ENCODE measurements at regions not wholly inside any gene's neighbourhood (a gene's known extent, or its start where the extent isn't known, plus 50 kb on each side); places are given as distances from the start of the nearest gene placed in this dataset.
"Not testable (repeated sequence)": the region's sequence is repeated elsewhere in the genome, so short reads cannot be mapped to it uniquely, and the experiment has no call there.

DNA sequence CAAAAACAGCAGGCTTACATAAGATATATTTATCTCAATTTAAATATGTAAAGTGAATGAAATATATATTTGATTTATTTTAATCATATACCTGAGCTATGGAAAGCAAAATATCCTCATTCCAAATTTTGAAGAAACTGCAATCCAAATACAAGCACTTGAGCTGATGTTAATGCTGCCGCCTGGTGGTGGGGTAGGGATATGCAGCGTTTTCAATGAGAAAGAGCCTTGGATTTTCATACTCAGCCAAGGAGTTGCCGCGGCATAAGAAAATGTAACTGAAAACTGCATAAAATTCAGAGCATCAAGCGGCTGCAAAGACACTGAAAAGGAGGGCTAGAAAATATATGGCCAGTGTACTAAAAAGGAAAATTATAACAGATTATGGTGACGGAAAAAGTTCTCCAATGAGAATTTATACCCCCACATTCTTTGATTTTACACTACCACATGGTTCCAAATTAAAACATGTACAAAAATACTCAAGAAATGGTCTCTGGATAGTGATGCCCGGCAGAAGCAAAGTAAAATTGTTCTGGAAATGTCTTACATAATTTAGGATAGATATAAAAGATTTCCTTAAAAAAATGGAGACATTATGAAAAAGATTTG is 660.3 kb upstream of the PITX2 start:
- DNase-seq: peak; percentile 67

DNA sequence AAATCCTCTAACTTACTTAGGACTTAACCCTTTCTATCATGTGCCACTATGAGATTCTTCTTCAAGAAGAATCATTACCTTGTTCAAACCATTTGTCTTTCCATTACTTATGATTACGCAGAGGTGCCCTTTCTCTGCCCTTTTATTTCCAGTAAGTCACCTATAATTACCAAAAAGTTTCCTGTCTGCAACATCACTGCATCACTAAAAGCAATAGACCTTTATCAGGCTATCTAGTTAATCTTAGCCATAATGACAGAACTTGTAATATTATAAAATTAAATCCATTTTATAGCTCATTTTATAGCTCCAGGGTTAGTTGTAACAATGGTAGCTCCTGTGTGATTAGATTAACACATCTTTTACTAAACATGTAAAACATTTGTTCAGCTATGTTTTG is 673.6 kb upstream of the PITX2 start:
- DNase-seq: no peak

DNA sequence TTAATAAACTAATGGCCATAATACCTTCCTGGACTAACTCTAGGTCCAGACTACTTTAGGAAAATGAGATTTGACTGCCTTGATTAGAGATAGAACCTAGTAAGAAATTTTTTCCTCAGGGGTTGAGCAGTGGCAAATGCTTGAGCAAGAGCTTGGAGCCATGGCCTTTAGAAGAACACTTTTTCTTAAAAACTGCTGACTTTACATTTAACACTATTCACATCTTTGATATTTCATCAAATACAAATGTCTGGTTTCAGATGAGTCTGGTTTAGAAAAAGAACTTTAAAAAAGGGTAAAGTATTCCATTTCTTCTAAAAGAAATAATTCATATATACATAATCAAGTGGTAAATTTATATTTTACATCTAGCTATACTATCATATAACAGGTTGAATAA is 680.9 kb upstream of the PITX2 start:
- DNase-seq: no peak

DNA sequence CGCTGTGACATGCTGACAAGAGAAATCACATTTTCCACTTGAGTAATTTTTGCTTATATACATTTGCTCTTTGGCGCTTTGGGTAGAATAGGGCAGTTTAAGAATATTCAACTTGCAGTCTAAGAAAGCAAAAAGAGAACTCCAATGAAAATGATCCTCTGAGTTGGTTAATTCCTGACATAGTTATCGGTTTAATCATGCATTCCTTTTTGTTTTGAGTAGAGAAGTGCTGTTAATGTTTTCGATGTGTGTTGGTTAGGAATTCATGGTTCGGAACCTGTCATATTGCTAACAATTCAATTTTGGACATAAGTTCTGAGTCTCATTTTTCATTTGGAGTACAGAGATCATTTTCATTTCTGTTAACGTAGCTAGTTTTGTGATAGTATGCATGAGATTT is 700.6 kb upstream of the PITX2 start:
- DNase-seq: peak; percentile 88

DNA sequence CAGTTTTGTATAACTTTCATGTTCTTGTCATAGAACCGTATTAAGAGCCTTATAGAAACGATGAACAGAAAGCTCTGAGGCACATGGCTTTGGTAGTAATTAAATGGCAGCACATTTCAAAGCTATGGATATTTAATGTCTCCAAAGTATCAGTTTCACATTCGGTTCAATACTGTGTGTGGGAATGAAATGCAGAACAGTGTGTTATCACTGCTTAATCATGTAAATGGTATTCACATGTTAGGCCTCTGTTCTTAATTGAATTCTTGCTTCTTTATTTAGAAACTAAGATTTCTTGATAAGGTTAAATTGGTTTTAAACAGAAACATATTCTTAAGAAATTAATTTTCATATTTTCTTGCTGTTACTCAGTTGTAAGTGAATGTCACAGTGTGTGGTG is 701.0 kb upstream of the PITX2 start:
- peak; percentile 53 for DNase-seq

DNA sequence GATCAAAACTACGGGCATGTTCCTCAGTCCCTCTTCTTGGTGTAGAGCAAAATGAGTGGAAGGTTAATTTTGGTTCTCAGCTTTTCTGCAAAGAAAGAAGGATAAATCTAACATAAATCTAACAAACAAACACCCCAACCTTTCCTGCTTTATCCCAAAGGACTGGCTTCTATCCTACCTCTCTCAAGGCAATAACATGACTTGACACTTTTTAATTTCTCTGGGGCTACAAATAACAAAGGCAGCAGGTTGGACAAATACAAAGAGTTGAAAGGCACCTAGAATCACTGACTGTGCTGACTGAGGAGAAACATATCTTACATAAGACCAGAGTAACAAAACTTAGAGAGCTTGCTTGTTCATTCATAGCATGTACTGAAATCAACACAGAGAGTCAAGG is 703.6 kb upstream of the PITX2 start:
- no peak for DNase-seq

DNA sequence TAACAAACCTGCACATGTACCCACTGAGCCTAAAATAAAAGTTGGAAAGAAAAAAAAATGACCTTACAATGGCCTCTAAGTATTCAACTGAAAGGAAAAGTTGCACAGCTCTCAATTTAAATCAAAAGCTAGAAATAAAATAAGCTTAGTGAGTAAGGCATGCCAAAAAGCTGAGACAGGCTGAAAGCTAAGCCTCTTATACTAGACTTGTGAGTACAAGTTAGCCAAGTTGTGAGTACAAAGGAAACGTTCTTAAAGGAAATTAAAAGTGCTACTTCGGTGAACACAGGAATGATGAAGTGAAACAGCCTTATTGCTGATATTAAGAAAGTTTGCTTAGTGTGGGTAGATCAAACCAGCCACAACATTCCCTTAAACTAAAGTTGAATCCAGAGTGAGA is 707.9 kb upstream of the PITX2 start:
- DNase-seq: peak; percentile 56

DNA sequence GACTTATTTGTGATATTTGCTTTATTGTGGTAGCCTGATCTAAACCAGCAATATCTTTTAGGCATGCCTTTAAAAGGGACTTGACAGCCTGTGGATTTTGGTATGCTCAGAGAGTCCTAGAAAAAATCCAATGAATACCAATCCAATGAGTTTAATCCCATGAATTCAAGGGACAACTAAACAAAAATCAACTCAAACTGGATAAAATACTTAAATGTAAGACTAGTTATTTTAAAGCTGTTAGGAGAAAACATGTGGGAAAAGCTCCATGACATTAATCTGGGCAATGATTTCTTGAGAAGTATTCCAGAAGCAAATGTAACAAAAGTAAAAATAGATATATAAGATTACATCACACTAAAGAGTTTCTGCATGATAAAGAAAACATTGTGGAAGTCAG is 711.5 kb upstream of the PITX2 start:
- DNase-seq: no peak

DNA sequence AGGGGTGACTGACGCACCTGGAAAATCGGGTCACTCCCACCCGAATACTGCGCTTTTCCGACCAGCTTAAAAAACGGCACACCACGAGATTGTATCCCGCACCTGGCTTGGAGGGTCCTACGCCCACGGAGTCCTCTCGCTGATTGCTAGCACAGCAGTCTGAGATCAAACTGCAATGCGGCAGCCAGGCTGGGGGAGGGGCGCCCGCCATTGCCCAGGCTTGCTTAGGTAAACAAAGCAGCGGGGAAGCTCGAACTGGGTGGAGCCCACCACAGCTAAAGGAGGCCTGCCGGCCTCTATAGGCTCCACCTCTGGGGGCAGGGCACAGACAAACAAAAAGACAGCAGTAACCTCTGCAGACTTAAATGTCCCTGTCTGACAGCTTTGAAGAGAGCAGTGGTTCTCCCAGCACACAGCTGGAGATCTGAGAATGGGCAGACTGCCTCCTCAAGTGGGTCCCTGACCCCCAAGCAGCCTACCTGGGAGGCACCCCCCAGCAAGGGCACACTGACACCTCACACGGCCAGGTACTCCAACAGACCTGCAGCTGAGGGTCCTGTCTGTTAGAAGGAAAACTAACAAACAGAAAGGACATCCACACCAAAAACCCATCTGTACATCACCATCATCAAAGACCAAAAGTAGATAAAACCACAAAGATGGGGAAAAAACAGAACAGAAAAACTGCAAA is 714.5 kb upstream of the PITX2 start:
- DNase-seq: not testable (repeated sequence)

DNA sequence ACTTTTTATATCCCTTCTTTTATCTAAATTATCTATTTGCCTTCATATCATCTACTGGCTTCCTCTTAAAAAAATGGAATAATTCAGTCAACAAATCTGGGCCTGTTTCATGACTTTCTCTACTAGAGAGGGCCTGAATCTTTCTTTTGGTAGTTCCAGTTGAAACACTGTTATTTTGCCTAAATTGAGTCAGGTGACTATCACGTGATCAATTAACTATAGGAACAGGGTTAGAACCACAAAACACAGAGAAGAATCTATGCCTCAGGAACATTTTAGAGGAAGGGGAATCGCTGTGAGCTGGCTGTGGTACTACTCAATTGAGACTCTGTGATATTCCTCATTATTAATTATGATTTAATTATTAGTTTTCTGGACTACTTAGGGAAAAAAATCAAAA is 736.7 kb upstream of the PITX2 start:
- DNase-seq: no peak

DNA sequence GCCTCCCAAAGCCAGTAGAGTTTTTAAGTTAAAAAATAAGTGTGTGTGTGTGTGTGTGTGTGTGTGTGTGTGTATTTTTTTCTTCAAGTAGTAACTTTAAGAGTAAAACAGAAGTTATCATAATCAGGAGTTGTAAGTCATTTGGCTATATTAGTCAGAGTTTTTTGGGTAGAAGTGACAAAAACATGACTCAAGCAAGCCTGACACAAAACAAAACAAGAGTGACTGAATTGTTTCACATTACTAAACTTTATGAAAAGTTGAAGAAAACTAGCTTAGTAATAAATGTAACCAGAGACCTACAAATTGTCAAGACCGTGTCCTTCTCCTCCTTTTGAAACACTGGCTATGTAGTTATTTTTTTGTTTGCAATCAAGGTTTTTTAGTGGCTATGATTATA is 738.0 kb upstream of the PITX2 start:
- no peak for DNase-seq

DNA sequence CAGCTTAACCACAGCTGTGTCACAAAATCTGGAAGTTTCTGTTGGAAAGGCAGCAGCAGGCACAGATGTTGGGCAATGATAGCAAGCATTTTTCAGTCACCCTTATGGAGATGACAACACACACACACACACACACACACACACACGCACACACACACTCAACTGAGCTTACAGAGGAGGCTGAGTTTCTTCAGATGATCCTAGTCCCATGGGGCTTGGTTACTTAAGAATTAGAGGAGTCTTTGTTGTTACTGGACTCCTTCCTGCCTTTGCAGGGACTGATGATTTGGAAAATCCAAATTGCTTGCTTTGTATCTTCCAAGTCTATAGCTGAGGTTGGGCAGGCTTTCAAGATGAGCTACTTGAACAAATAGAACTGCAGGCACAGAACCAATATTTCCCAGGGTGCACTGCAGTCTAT is 740.1 kb upstream of the PITX2 start:
- no peak for DNase-seq

DNA sequence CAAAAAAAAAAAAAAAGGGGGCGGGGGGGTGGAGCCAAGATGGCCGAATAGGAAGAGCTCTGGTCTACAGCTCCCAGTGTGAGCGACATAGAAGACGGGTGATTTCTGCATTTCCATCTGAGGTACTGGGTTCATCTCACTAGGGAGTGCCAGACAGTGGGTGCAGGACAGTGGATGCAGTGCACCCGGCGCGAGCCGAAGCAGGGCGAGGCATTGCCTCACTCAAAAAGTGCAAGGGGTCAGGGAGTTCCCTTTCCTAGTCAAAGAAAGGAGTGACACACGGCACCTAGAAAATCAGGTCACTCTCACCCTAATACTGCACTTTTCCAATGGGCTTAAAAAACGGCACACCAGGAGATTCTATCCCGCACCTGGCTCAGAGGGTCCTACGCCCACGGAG is 755.0 kb upstream of the PITX2 start:
- not testable (repeated sequence) for DNase-seq

DNA sequence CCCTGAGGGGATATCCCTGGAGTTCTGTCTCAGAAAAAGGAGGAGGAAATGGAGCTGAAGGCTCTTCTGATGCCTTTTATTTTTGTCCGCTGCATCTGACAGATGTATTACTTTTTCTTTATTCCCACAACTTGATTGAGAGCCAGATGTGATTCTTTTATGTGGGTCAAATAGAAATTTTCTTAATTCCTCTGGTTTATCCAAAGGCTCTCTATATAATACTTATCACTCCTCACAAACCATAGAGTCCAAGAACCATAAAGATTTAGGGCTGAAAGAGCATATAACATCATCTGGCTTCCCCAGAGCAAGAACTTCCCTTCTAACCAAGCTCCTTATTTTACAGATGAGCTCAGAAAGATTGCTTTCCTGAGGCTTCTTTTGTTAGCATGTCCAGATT is 756.7 kb upstream of the FAM241A start:
- no peak for DNase-seq

DNA sequence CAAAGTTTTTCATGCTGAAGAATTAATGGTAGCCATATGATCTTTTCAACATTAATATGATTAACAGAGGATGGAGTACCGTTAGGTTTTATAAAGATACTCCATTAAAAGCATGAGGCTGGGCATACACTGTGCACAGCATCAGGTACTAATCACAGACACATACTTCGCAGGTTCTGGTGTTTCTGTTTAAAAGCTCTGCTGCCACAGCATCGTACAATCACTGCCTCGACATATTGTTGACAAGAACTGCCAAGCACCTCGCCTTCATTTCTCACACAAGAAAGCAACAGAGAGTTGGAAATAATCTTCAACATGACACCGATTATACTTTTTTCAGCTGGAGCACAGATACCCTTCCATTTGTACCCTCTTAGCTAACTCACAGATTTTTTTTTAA is 753.4 kb upstream of the FAM241A start:
- no peak for DNase-seq

DNA sequence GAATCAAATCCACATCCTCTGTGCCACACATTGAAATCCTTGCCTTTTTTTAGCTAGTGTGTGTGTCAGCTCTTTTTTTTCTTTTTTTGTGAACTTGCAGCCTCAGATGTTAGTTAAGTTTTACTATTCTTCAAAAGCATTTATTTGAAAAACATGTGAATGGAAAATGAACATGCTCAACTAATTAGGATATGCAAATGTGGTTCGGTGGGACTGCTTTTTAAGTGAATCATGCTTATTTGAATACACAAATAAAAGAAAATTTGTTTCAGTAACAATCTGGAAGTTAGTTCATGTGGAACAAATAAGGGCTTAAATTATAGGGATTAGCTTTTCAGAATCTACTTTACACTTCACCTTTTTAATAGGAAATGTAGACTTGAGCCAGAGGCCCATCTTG is 751.5 kb upstream of the FAM241A start:
- no peak for DNase-seq

DNA sequence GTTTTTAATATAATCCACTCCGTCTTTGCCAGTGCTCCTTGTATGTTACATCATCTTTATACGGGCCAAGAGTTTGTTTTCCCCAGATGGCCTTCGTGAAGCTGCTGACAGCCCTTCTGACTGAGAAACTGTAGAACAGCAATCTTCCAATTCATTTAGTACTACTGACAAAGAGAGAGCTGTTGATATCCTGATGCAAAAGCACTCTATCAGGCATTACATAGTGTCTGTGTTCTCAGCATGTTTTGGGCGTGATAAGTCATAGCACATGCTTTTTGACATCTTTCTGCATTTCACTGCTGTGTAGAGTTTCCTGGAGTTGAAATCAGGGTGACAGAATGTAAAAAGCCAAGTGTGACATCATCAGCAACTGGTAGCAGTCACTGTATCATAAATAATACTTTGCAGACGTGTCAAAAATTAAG is 746.3 kb upstream of the FAM241A start:
- no peak for DNase-seq

DNA sequence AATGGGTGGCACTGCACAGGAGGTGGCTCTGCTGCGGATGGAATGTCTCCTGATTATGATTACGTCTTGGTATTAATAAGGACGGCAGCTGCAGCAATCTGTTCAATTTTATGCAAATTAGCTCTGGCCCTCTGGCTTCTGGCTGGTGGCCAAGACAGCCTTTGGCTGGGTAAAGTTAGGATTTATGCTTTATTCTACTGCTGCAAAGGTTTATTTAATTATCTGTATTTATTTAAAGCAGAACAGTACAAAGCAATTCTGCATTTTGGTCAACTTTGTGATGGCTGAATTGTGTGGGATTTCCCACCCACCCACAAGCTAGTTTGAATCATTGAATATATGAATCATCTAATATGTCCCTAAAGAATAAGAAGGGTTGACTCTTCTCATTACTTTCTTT is 745.6 kb upstream of the FAM241A start:
- DNase-seq: no peak

DNA sequence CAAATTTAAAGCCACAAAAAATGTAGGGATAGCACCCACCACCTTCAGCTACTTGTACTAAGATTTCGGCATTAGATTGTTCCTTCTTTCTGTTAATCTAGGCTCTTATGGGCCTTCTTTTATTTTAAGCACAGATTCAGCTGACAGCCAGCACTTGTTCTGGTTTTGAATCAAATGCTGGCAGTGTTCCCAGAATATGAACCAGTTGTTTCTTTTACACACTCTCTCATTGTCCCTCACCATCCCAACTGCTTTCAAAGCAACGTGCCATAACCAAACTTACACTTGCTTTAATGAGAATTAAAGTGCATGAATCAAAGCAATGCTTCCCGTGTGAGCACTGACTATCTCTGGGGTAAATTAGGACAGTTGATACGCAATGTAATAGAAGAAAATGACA is 744.5 kb upstream of the FAM241A start:
- DNase-seq: no peak

DNA sequence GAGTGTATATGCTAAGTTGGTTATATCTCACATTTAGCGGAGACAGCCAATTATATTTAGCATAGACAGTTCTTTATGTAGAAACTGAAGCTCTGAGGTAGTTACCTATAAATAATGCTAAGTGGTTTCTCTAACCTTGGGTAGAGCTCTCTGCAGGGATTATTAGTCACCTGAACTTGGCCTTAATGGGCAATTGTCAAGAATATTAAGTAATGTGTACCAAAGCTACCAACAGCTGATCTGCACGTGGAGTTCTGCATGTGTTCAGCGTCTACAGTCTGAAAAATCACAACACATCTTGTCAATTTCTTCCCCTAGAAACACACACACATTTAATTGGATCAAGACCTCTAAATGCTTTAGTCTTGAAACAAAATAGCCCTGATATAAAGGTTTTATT is 740.6 kb upstream of the FAM241A start:
- no peak for DNase-seq

DNA sequence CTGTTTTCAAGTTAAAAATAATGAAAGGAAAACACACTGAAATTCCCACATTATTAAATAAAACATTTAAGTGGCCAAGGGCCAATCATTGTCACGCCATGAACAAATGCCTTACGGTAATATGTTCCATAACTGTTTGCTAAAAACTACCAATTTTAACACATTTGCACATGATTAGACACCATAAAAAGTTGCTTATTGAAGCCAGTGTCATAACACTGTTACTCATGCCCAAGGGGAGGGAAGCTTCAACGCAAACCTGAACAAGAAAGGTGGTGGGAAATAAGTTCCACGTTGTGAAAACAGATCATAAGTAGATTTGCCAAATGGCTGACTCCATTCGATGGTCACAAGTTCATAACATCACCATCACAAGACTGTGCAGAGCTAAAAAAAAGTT is 739.3 kb upstream of the FAM241A start:
- DNase-seq: no peak

DNA sequence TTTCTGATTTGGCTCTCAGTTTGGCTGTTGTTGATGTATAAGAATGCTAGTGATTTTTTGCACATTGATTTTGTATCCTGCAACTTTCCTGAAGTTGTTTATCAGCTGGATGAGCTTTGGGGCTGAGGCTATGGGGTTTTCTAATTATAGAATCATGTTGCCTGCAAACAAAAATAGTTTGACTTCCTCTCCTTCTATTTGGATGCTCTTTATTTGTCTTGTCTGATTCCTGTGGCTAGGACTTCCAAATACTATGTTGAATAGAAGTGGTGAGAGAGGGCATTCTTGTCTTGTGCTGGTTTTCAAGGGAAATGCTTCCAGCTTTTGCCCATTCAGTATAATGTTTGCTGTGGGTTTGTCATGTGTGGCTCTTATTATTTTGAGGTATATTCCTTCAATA is 734.7 kb upstream of the FAM241A start:
- no peak for DNase-seq

DNA sequence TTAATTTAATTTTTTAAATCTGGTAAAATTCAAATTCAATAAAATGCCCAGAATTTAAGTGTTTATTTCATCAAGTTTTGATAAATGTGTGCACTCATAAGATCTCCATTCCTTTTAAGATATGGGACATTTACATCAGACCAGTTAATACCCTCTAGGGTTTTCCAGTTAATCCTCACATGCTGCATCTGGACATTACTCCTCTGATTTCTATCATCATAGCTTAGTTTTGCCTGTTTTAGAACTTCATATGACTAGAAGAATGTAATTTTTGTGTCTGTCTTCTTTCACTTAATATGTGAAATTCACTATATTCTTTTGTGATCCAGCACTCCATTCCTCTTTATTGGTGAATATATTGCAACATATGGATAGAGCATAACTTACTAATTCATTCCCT is 727.7 kb upstream of the FAM241A start:
- no peak for DNase-seq

DNA sequence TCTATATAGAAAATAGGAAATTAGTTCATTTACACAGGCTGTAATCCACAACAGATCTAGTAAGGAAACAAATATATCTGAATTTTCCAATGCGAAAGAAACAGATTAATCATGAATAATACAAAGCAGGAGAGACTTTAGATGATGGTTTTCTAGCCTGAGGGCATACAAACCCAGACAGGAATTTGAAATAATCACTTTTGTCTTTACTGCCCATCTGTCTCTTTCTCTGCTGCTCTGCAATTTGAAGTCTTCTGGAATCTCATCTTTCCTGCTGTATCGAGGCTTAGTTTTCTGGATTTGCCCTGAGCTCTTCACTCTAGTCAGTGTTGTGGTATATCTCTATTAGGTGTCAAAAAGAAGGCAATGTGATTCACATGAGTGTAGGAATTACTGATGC is 711.8 kb upstream of the FAM241A start:
- no peak for DNase-seq

DNA sequence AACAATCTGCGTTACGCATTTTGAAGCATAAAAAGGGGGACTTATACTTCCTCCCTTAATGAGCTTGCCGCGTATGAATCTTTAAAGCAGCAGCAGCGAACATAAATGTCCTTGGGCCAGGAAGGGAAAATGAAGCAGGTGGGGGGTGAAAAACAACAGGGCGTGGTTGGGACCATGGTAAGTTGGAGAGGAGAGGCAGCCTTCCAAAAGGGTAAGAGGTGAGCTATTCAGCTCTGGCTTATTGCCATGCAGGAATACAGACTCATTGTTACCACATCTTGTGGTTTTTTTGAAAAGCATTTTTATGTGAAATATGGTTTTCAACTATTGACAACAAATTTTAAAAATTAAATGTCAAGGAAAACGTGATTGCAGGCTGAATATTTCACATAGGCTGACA is 710.7 kb upstream of the FAM241A start:
- no peak for DNase-seq

Data from kidney glomerular epithelial cell (primary cell).